GM13977 (cell line): ENCODE measurements at regions not wholly inside any gene's neighbourhood (a gene's known extent, or its start where the extent isn't known, plus 50 kb on each side); places are given as distances from the start of the nearest gene placed in this dataset.

Experiments
- DNase-seq: peaks from one replicate; pipeline ENCODE4 v3.0.0; 2012; ENCODE audit warnings: low spot score
- in situ Hi-C: fragments of 300-500 bp; cut with MboI; formaldehyde crosslinking; loops from one replicate; pipeline ENCODE4 v1.12.0; 2022; ENCODE audit warnings: low sequenced_read_pairs, low pct_unique_long_range_greater_than_20kb, mixed read lengths, inconsistent platforms; ENCODE audit not compliant: unreplicated experiment
- TF ChIP-seq, protein P1 (sequence below): IDR thresholded peaks from 2 replicates; pipeline ENCODE4 v1.5.1; 2012; ENCODE audit warnings: mild to moderate bottlenecking, control low read depth; ENCODE audit not compliant: insufficient read depth; ENCODE audit errors: extremely low read depth, missing control alignments

DNA sequence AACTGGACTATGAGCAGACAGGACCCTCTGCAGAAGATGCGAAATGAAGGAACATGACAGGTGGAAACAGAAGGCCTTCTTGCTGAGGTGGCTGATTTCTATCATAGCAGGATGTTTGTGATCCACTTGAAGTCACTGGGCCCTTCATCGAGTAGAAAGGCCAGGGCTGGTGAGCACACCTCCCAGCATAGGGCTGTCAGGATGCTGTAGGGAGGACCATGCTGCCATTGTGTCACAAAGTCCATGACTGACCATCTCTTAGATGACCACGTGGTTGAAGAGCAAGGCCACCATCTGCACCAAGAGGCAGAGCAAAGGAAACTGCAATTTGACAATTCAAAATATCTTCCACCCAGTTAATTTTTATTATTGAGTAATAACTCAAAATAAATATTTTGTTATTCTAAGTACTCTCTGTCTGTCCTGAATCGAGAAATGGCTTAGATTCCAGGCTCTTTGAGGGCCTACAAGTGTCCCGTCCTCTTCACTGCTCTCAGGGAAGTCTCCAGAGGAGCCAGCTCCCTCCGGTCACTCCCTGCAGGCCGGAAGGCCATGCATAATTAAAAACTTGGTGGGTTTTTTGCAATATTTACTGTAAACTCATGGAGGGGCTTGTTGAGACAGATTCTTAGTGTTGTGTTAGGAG, 249.3 kb upstream of the ZMIZ1 start:
- no peak for DNase-seq
- TF ChIP-seq, protein P1, sequence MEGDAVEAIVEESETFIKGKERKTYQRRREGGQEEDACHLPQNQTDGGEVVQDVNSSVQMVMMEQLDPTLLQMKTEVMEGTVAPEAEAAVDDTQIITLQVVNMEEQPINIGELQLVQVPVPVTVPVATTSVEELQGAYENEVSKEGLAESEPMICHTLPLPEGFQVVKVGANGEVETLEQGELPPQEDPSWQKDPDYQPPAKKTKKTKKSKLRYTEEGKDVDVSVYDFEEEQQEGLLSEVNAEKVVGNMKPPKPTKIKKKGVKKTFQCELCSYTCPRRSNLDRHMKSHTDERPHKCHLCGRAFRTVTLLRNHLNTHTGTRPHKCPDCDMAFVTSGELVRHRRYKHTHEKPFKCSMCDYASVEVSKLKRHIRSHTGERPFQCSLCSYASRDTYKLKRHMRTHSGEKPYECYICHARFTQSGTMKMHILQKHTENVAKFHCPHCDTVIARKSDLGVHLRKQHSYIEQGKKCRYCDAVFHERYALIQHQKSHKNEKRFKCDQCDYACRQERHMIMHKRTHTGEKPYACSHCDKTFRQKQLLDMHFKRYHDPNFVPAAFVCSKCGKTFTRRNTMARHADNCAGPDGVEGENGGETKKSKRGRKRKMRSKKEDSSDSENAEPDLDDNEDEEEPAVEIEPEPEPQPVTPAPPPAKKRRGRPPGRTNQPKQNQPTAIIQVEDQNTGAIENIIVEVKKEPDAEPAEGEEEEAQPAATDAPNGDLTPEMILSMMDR, result no peak
- in situ Hi-C loops, result no loop called here

DNA sequence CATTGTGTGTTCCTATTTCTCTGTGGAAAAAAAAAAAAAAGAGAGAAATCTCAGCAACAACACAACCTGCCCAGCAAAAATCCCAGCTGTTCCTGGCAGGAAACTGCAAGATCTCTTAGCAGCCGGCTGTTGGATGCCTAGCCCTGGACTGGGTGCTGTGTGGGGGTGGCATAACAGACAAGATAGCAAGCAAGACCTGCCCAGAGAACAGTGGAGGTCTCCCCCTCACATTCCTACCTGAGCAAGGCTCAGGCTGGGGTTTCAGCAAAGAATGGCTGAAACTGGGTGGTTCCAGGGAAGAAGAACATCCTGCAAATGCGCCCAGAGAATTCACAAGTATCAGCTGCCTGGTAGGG, 248.8 kb upstream of the ZMIZ1 start:
- in situ Hi-C loops, result no loop called here
- DNase-seq, result no peak
- TF ChIP-seq, protein P1, result no peak

DNA sequence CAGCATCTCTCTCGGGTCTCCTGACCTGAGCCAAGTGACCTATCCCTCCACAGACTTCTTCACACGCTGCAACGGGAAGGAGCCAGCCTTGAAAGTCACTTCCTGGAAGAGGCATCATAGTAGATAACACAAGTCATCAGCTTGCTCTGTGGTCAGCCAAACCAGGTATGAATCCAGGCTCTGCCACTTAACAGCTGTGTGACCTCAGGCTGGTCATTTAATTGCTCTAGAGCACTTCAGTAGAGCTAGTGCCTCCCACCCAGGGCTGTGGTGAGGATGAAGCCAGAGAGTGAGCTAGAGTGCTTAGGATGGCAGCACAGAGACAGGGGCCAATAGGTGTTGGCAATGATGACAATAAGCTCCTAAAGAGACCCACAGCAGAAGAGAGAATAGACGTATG, 247.7 kb upstream of the ZMIZ1 start:
- TF ChIP-seq, protein P1, result no peak
- in situ Hi-C loops, result no loop called here
- DNase-seq, result no peak

DNA sequence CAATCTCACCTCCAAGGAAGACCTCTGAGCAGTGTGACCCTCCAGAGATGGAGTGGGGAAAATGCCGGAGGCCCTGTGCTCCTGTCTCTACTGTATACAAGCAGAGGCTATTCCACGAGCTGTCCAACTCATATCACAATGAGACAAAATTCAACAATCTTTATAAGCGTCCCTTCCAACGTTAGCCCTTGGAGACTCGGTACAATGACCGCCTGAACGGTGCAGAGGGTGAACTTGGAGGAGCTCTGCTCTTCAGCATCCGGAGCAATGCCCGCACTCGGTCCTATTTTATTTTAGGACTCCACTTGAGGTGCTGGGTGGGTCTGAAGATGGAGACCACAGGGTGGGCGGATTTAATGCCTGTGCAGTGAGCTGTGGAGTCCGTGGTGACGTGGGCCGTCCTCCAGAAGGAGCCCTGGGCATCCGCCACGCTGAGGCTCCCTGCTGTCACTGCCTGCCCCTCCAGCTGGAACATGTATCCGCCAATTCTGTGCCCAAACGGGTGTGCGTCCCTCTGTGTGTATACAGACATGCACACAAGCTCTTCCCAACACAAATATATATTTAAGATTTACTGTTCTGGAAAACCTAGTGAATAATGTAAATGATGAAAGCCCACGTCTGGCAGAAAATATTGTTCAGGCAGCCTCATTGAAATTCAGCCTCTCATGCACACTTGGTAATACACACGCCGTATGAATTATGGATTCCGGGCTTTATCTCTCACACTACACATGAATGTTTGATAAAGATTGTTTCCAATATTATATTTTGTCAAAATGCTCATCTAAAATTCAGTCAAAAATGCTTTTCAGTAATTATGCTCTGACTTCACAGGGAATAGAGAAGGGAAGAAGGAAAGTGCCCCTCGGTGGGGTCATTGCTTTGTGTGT, 239.9 kb upstream of the ZMIZ1 start:
- in situ Hi-C loops, result no loop called here
- no peak for DNase-seq
- TF ChIP-seq, protein P1, result no peak

DNA sequence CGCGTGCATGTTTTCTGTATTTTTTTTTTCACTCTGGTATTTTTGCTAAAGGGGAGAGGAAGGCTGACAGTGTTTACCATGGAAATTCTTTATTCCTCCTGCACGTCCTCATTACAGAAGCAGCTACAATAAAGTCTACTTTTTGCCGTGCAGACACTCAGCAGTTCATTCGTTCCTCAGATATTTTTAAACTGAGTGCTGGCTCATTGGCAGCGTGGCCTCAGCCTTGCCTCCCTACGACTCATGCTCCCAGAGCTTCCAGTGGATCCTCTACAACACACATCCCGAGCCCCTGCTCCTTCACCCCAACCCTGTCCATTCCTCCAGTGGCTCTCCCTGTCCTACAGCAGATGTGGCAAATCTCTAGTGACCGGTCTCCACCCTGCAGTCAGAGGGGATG, 239.2 kb upstream of the ZMIZ1 start:
- TF ChIP-seq, protein P1, result no peak
- no peak for DNase-seq
- in situ Hi-C loops, result no loop called here

DNA sequence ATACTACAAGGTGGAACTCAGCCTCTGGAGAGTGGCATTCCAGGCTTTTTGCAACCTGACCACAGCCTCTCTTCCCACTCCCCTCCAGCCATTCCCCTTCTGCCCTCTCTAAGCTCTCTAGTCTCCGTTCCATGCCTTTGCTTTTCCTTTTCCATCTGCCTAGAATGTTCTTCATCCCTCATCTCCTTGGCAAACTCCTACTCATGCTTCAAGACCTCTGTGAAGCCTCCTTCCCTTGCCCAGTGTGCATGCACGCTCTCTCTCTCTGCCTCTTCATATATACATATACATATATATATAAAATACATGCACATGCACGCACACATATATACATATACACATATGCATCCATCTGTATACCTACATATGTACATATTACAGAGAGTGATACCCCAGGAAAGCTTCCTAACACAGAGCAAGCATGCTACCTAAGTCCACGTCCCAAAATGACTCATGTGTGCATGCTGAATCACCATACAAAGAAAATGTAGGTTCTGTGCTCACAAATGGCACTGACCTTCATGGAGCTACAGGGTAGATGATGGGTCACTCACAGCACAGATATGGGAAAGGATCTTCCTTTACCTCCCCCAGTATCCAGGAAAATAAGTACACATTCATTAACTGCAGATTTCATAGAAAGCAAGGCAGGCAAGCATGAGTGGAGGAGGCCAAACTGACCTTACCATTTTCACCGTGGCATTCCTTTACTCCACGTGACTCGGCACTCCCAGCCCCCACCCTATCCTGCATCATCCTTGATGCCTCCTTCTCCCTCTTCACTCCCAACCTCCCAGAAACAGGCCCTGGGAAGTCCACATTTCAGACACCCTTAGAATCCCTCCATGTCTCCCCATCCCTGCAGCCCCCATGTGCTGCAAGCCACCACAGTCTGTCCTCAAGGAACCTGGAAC, 238.4 kb upstream of the ZMIZ1 start:
- no peak for DNase-seq
- TF ChIP-seq, protein P1, result no peak
- in situ Hi-C loops, result no loop called here
